Posterior vena cava (tissue), 2 donors: ENCODE measurements at regions not wholly inside any gene's neighbourhood (a gene's known extent, or its start where the extent isn't known, plus 50 kb on each side); places are given as distances from the start of the nearest gene placed in this dataset.

Experiments
- DNase-seq: peaks from one replicate; pipeline ENCODE4 v3.0.0-alpha.2; 2020; ENCODE audit warnings: low spot score
- intact Hi-C, 2 donors: fragments of 100-400 bp; cut with DNase I; formaldehyde crosslinking; loops; one replicate each; pipeline versions ENCODE4 v1.14.1 to v1.14.2; 2022 to 2023
- donor health status: DM: yes; HTN: yes; CAD: no.
- donor health status: DM: yes; HTN: yes; CAD: no.

- intact Hi-C loops = no loop called here
- DNase-seq = no peak
Observed at GRCh38 chr6:137780447-137781034, 86.5 kb upstream of the TNFAIP3 start.

GRCh38 chr6:137781639-137782038 lies 85.4 kb upstream of the TNFAIP3 start:
- no peak for DNase-seq
- intact Hi-C loops = no loop called here

GRCh38 chr6:137782166-137783039 lies 84.7 kb upstream of the TNFAIP3 start:
- DNase-seq = no peak
- intact Hi-C loops = no loop called here

GRCh38 chr6:137783710-137784109 lies 83.3 kb upstream of the TNFAIP3 start:
- DNase-seq = no peak
- intact Hi-C loops = no loop called here

GRCh38 chr6:137784583-137784982 lies 82.5 kb upstream of the TNFAIP3 start:
- intact Hi-C loops = no loop called here
- no peak for DNase-seq

- intact Hi-C loops = no loop called here
- DNase-seq = no peak
Observed at GRCh38 chr6:137787016-137787415, 80.0 kb upstream of the TNFAIP3 start.

- DNase-seq = no peak
Observed at GRCh38 chr6:137788248-137788647, 78.8 kb upstream of the TNFAIP3 start.

GRCh38 chr6:137791281-137792159 lies 75.5 kb upstream of the TNFAIP3 start:
- no peak for DNase-seq
- intact Hi-C loops = no loop called here

More at GRCh38 chr6:137788248-137788647, 78.8 kb upstream of the TNFAIP3 start:
- intact Hi-C loops = no loop called here

GRCh38 chr6:137792160-137793033 lies 74.7 kb upstream of the TNFAIP3 start:
- DNase-seq = no peak
- intact Hi-C loops = no loop called here

- intact Hi-C loops = no loop called here
- DNase-seq = no peak
Observed at GRCh38 chr6:137793805-137794515, 73.1 kb upstream of the TNFAIP3 start.

- intact Hi-C loops = no loop called here
- no peak for DNase-seq
Observed at GRCh38 chr6:137794516-137795201, 72.4 kb upstream of the TNFAIP3 start.

GRCh38 chr6:137795501-137795900 lies 71.6 kb upstream of the TNFAIP3 start:
- no peak for DNase-seq
- intact Hi-C loops = no loop called here

- intact Hi-C loops = no loop called here
- no peak for DNase-seq
Observed at GRCh38 chr6:137798261-137798660, 68.8 kb upstream of the TNFAIP3 start.

- intact Hi-C loops = no loop called here
- no peak for DNase-seq
Observed at GRCh38 chr6:137798846-137799245, 68.2 kb upstream of the TNFAIP3 start.

GRCh38 chr6:137799950-137800568 lies 67.0 kb upstream of the TNFAIP3 start:
- no peak for DNase-seq
- intact Hi-C loops = no loop called here

- intact Hi-C loops = no loop called here
Observed at GRCh38 chr6:137800762-137801161, 66.3 kb upstream of the TNFAIP3 start.

GRCh38 chr6:137801352-137802114 lies 65.5 kb upstream of the TNFAIP3 start:
- intact Hi-C loops = no loop called here

More at GRCh38 chr6:137800762-137801161, 66.3 kb upstream of the TNFAIP3 start:
- DNase-seq = no peak

More at GRCh38 chr6:137801352-137802114, 65.5 kb upstream of the TNFAIP3 start:
- DNase-seq = no peak
